NCI-H345 treated with DMSO at 0.1 percent for 48 hours (cell line): ENCODE measurements at regions not wholly inside any gene's neighbourhood (a gene's known extent, or its start where the extent isn't known, plus 50 kb on each side); places are given as distances from the start of the nearest gene placed in this dataset.
A peak's percentile ranks its signal among the peaks of the same experiment; 100 is the strongest.

ENCODE experiments used
- DNase-seq: peaks from one replicate; lab custom pipeline; 2025; ENCODE audit not compliant: unreplicated experiment; lab: John Stamatoyannopoulos, UW

- no peak for DNase-seq
Observed at GRCh38 chr12:105740970-105741725, 397.6 kb downstream of the NUAK1 start.

GRCh38 chr12:105741786-105742566 lies 396.8 kb downstream of the NUAK1 start:
- no peak for DNase-seq

GRCh38 chr12:105742567-105742874 lies 396.2 kb downstream of the NUAK1 start:
- no peak for DNase-seq

GRCh38 chr12:105744371-105745058 lies 394.2 kb downstream of the NUAK1 start:
- DNase-seq, result no peak

- no peak for DNase-seq
Observed at GRCh38 chr12:105745811-105746210, 392.9 kb downstream of the NUAK1 start.

- DNase-seq, result no peak
Observed at GRCh38 chr12:105748806-105749600, 389.8 kb downstream of the NUAK1 start.

- DNase-seq, result no peak
Observed at GRCh38 chr12:105750096-105750495, 388.7 kb downstream of the NUAK1 start.

- no peak for DNase-seq
Observed at GRCh38 chr12:105754313-105754712, 384.4 kb downstream of the NUAK1 start.

GRCh38 chr12:105756961-105757360 lies 381.8 kb downstream of the NUAK1 start:
- no peak for DNase-seq

GRCh38 chr12:105759149-105759548 lies 379.6 kb downstream of the NUAK1 start:
- no peak for DNase-seq

GRCh38 chr12:105761075-105761474 lies 377.7 kb downstream of the NUAK1 start:
- peak; percentile 21 for DNase-seq

- DNase-seq, result no peak
Observed at GRCh38 chr12:105764216-105764835, 374.4 kb downstream of the NUAK1 start.

- no peak for DNase-seq
Observed at GRCh38 chr12:105765053-105766014, 373.4 kb downstream of the NUAK1 start.

GRCh38 chr12:105766029-105766428 lies 372.7 kb downstream of the NUAK1 start:
- DNase-seq, result no peak

- DNase-seq, result no peak
Observed at GRCh38 chr12:105769486-105769885, 369.3 kb downstream of the NUAK1 start.

GRCh38 chr12:105773471-105773870 lies 365.3 kb downstream of the NUAK1 start:
- DNase-seq, result no peak

GRCh38 chr12:105774037-105774436 lies 364.7 kb downstream of the NUAK1 start:
- no peak for DNase-seq

- DNase-seq, result no peak
Observed at GRCh38 chr12:105775343-105775742, 363.4 kb downstream of the NUAK1 start.
